ENCODE measurements at regions not wholly inside any gene's neighbourhood (a gene's known extent, or its start where the extent isn't known, plus 50 kb on each side); places are given as distances from the start of the nearest gene placed in this dataset.
"Not testable (repeated sequence)": the region's sequence is repeated elsewhere in the genome, so short reads cannot be mapped to it uniquely, and the experiment has no call there.

DNA sequence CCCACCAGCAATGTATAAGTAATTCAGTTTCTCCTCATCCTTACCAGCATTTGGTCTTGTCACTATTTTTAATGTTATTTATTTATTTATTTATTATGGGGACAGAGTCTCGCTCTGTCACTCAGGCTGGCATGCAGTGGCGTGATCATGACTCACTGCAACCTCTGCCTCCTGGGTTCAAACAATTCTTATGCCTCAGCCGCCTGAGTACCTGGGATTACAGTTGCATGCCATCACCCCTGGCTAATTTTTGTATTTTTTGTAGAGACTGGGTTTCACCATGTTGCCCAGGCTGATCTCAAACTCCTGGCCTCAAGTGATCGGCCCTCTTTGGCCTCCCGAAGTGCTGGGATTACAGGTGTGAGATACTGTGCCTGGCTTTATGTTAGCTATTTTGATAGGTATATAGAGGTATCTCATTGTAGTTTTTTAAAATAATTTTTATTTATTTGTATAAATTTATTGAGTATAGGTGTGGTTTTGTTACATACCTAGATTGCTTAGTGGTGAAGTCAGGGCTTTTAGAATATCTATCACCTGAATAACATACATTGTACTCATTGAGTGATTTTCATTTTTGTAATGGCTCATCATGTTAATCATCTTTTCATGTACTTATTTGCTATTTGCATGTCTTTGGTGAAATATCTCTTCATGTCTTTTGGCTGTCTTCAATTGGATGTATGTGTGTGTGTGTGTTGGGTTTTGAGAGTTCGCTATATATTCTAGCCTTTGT, 53.3 kb downstream of the TANC2 start:
- Histone ChIP-seq H3K36me3 (no peaks in the 10 kb centered on the region), H3K27me3 (ENCODE audit: insufficient read depth, low read depth, severe bottlenecking) (no peaks in the 10 kb centered on the region), H3K9me3 (ENCODE audit: severe bottlenecking) (peaks cover 3% of the 10 kb centered on the region), H3K27ac (no peak overlapping the region), H3K4me3 (ENCODE audit: low read depth, low read length) (no peak overlapping the region)
- TF ChIP-seq, protein P1, sequence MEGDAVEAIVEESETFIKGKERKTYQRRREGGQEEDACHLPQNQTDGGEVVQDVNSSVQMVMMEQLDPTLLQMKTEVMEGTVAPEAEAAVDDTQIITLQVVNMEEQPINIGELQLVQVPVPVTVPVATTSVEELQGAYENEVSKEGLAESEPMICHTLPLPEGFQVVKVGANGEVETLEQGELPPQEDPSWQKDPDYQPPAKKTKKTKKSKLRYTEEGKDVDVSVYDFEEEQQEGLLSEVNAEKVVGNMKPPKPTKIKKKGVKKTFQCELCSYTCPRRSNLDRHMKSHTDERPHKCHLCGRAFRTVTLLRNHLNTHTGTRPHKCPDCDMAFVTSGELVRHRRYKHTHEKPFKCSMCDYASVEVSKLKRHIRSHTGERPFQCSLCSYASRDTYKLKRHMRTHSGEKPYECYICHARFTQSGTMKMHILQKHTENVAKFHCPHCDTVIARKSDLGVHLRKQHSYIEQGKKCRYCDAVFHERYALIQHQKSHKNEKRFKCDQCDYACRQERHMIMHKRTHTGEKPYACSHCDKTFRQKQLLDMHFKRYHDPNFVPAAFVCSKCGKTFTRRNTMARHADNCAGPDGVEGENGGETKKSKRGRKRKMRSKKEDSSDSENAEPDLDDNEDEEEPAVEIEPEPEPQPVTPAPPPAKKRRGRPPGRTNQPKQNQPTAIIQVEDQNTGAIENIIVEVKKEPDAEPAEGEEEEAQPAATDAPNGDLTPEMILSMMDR (IDR thresholded peaks at IDR 0.05; ENCODE audit: low read depth, low read length): no peak
- DNase-seq: no peak

DNA sequence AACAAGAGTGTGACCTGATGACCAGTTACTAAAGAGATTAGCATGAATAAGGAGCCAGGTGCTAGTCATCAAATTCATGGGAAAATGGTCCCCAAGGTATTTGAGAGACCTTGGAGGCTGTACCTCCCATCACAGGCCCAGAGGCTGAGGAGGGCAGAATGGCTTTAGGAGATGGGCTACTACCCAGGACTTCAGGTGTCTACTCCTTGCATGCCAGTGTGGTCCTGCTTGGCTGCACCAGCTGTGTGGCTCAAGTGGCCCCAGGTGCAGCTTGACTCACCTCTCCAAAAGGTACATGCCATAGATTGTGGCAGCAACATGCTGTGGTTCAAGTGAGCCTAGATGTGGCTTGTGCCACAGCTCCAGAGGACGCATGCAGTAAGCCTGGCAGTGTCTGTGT, 56.5 kb downstream of the TANC2 start:
- Histone ChIP-seq H3K27me3 (ENCODE audit: insufficient read depth, low read depth, severe bottlenecking) (no peaks in the 10 kb centered on the region), H3K4me3 (ENCODE audit: low read depth, low read length) (no peak overlapping the region), H3K36me3 (no peaks in the 10 kb centered on the region), H3K27ac (no peak overlapping the region), H3K9me3 (ENCODE audit: severe bottlenecking) (peaks cover 3% of the 10 kb centered on the region)
- DNase-seq: no peak
- TF ChIP-seq, protein P1 (IDR thresholded peaks at IDR 0.05; ENCODE audit: low read depth, low read length): no peak

DNA sequence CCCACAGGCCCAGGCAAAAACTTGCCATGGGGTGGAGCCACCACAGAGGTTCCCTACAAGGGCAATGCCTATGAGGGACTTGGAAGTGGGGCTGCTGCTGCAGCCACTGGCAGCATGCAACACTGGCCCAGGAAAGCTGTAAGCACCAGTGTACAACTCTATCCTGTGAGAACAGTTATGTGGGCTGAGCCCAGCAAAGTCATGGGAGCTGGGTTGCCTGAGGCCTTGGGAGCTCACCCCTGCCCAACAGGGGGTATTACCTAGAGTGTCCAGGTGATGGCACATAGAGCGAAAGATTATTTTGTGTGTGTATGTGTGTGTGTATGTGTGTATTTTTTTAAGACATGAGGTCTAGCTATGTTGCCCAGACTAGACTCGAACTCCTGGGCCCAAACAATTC, 57.0 kb downstream of the TANC2 start:
- H3K4me3 ChIP-seq (ENCODE audit: low read depth, low read length): no peak overlapping the region
- no peaks in the 10 kb centered on the region for H3K27me3 ChIP-seq (ENCODE audit: insufficient read depth, low read depth, severe bottlenecking)
- H3K27ac ChIP-seq: no peak overlapping the region
- TF ChIP-seq, protein P1 (IDR thresholded peaks at IDR 0.05; ENCODE audit: low read depth, low read length): no peak
- H3K36me3 ChIP-seq: no peaks in the 10 kb centered on the region
- no peak for DNase-seq
- H3K9me3 ChIP-seq (ENCODE audit: severe bottlenecking): peaks cover 3% of the 10 kb centered on the region

DNA sequence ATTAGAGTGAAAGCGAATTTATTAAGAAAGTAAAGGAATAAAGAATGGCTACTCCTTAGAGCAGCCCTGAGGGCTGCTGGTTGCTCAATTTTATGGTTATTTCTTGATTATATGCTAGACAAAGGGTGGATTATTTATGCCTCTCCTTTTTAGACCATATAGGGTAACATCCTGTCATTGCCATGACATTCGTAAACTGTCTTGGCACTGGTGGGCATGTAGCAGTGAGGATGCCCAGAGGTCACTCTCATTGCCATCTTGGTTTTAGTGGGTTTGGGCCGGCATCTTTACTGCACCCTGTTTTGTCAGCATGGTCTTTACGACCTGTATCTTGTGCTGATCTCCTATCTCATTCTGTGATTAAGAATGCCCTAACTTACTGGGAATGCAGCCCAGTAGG, 58.2 kb downstream of the TANC2 start:
- Histone ChIP-seq H3K36me3 (no peaks in the 10 kb centered on the region), H3K4me3 (ENCODE audit: low read depth, low read length) (no peak overlapping the region), H3K27me3 (ENCODE audit: insufficient read depth, low read depth, severe bottlenecking) (no peaks in the 10 kb centered on the region), H3K27ac (no peak overlapping the region), H3K9me3 (ENCODE audit: severe bottlenecking) (peaks cover 3% of the 10 kb centered on the region)
- no peak for DNase-seq
- TF ChIP-seq, protein P1 (IDR thresholded peaks at IDR 0.05; ENCODE audit: low read depth, low read length): no peak

DNA sequence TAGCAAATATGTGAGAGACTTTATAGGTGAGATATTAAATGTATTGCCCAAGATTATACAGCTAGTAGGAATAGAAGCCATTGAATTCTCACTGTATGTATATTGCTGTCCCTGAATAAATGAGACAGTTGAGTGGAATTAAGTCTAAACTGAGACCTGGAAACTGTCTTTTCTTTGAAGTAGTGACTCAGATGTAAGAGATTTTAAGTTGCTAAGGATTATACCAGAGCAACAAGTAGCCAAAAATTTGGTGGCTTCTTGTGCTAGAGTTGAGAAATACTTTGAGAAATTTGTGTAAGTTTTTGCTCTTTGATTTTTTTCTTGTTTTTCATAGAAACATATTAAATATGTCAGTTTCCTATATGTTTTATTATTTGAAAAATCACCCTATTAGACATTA, 58.7 kb downstream of the TANC2 start:
- DNase-seq: no peak
- H3K4me3 ChIP-seq (ENCODE audit: low read depth, low read length): no peak overlapping the region
- no peak overlapping the region for H3K27ac ChIP-seq
- no peaks in the 10 kb centered on the region for H3K36me3 ChIP-seq
- no peaks in the 10 kb centered on the region for H3K27me3 ChIP-seq (ENCODE audit: insufficient read depth, low read depth, severe bottlenecking)
- H3K9me3 ChIP-seq (ENCODE audit: severe bottlenecking): peaks cover 3% of the 10 kb centered on the region
- TF ChIP-seq, protein P1 (IDR thresholded peaks at IDR 0.05; ENCODE audit: low read depth, low read length): no peak

DNA sequence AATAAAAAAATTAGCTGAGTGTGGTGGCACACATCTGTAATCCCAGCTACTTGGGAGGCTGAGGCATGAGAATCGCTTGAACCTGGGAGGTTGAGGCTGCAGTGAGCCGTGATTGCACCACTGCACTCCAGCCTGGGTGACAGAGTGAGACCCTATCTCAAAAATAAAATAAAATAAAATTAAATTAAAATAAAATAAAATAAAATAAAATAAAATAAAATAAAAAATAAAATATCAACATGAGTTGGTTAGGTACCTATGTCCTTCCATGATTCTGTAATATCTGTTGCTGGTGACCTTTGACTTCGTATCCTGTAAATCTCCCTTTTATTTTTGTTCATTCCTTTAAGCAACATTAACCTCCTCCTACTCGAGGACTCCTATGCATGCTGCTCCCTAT, 59.6 kb downstream of the TANC2 start:
- H3K36me3 ChIP-seq; H3K9me3 ChIP-seq (ENCODE audit: severe bottlenecking); H3K4me3 ChIP-seq (ENCODE audit: low read depth, low read length); H3K27me3 ChIP-seq (ENCODE audit: insufficient read depth, low read depth, severe bottlenecking); DNase-seq; H3K27ac ChIP-seq: not testable (repeated sequence)

Data from WERI-Rb-1 (cell line).